NCI-H2081 (cell line): ENCODE measurements at regions not wholly inside any gene's neighbourhood (a gene's known extent, or its start where the extent isn't known, plus 50 kb on each side); places are given as distances from the start of the nearest gene placed in this dataset.

Experiments used
- DNase-seq, 2 experiments: peaks; one replicate each; lab custom pipeline; 2025; lab: John Stamatoyannopoulos, UW

DNA sequence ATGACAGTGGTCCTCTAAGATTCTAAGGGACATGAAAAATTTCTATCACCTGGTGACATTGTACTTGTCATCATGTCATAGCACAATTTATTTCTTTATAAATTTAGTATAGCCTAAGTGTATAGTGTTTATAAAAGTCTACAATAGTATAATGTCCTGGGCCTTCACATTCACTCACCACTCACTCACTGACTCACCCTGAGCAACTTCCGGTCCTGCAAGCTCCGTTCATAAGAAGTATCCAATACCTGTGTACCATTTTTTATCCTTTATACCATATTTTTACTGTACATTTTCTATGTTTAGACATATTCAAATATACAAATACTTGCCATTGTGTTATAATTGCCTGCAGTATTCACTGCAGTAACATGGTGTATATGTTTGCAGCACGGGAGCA lies 72.8 kb upstream of the DSEL start:
- DNase-seq, result no peak

DNA sequence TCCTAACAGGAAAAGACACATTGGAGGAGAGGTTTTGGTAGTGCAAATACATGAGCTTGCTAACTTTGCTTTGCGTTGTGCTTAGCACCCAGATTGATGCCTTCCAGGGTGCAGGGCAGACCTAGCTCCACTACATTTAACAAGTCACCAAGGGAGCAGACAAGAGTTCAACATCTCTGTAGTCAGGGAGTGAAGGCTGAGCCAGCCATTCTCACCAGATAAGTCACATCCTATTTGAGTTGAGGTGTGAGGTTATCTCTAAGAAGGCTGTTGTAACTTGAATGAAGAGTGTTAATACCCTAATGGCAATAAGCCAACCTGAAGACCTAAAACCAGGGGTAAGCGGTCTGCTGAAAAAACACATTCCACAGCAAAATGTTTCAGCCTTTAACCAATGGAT lies 69.6 kb upstream of the DSEL start:
- no peak for DNase-seq

DNA sequence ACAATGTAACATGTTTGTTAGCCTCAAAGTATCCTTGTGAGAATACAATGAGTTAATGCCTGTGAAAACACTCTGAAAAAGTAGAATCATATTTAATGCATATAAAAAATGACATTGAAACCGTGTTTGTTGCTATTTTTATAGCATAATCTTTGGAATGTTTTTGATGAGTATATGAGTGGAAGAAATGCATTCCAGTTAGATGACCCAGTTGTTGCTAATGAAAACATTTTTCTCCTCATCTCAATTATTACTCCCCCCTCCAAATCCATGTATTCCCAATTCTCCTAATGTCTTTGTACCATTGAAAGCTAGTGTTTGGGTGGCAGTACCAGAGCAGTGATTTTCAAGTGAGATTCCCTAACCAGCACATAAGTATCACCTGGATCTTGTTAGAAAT lies 67.1 kb upstream of the DSEL start:
- DNase-seq, result no peak

DNA sequence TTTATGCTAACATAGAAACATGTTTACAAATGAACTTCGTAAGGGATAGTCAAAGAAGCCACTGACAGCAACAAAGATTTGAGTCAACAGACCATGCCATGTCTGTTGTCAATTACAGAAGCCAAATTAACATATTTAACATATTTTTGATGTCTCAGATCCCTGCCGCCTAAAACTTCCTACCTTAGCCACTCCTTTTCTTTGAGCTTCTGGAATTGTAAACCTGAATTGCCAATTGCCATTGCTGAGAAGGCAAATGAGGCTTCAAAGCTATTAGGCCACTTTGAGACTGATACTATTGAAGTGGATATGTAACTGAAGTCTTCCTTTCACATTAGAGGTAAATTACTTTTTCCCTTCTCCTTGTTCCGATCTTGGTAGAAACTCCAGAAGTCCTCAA lies 66.0 kb upstream of the DSEL start:
- no peak for DNase-seq

DNA sequence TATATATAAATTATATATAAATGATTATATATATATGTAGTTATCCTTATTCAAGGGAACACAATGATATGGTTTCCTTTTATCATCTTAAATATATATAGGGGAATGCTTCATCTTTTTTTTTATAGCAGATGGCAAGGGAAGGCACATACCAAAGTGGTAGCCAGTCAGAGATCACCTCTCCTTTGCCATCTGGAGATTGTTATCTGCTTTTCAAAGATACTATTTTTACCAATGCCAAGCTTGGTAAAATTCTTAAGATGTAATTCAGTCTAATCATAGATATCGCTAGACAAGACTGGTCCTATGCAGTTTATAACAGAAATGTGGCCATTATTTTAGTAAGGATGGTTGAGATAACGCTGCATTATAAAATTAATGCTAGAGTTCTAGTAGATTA lies 64.7 kb upstream of the DSEL start:
- no peak for DNase-seq

DNA sequence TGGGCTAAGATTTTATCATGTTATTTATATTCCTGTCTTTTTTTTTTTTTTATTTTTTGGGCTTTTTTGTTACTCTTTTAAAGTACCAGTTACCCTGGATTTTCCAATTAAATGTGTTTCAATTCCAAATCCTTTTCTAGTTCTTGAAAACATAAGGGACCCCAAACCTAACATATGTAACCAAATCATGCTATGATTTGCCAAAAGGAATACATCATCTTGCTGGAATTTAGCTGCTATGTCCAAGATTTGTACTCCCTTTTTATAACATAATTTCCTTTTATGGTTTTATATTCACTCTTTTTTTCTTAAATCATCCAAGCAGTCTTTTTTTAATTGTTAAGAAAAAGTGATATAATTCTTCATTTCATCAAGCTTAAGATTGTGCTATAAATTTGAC lies 60.9 kb upstream of the DSEL start:
- DNase-seq, result no peak

DNA sequence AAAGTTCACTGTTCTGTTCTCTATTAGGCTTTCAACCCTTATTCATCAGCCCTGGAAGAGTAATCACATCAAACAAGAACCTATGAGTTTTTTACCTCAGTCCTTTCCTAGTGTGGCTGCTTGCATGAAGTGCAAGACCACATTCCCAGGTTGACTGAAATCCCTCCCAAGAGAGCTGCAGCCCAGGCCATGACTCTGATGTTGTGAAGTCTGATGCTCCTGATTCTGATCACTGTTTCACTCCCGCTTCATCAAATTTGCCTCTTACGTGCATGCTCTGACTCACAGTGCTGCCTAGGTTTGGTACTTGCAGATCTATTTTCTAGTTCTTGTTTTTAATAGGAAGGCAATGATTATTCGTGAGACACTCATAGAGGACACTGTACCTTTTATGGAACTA lies 58.2 kb upstream of the DSEL start:
- DNase-seq, result peak; percentile 10 to 31

DNA sequence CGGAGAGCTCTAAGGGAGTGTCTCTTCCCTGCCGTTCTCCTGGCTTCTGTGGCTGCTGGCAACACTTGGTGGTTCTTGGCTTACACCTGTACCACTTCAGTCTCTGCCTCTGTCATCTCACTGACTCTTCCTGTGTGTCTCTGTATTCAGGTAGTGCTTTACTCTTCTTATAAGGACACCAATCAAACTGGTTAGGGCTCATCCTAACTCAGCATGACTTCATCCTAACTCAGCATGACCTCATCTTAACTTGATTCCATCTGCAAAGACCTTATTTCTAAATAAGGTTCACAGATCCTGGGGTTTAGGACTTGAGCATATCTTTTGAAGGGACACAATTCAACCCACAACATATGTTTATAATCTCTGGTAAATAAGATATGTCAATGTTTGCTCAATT lies 51.6 kb upstream of the DSEL start:
- peak in 1 of 2 experiments; percentile 6 for DNase-seq
